Nephron progenitor cell (in vitro differentiated cells): ENCODE measurements at regions not wholly inside any gene's neighbourhood (a gene's known extent, or its start where the extent isn't known, plus 50 kb on each side); places are given as distances from the start of the nearest gene placed in this dataset.

ENCODE experiments used
- DNase-seq: peaks from one replicate; pipeline ENCODE4 v3.0.0; 2021
- H3K27ac Mint-ChIP-seq: 2 replicates; pipeline ENCODE4 v1.8.0; 2021; ENCODE audit warnings: mild to moderate bottlenecking, moderate library complexity, mixed read lengths
- H3K27me3 Mint-ChIP-seq: 2 replicates; pipeline ENCODE4 v1.8.0; 2021; ENCODE audit warnings: mild to moderate bottlenecking, low read depth, mixed read lengths; ENCODE audit not compliant: poor library complexity
- H3K36me3 Mint-ChIP-seq: 2 replicates; pipeline ENCODE4 v1.8.0; 2021; ENCODE audit warnings: low read depth, mixed read lengths
- H3K4me1 Mint-ChIP-seq: 2 replicates; pipeline ENCODE4 v1.8.0; 2021; ENCODE audit warnings: mixed read lengths
- H3K4me3 Mint-ChIP-seq: 2 replicates; pipeline ENCODE4 v1.8.0; 2021; ENCODE audit warnings: mild to moderate bottlenecking, moderate library complexity, mixed read lengths
- H3K9me3 Mint-ChIP-seq: 2 replicates; pipeline ENCODE4 v1.8.0; 2021; ENCODE audit warnings: mild to moderate bottlenecking, moderate library complexity, mixed read lengths
- CTCF ChIP-seq: fragments of 200-600 bp; sonication (generic); IDR thresholded peaks from 2 replicates; pipeline ENCODE4 v1.5.0; 2021; ENCODE audit warnings: antibody characterized with exemption

GRCh38 chr9:21668516-21668915, 133.9 kb upstream of the MTAP start:
- Mint-ChIP-seq H3K4me1 (peaks cover 8% of the 10 kb centered on the region), H3K9me3 (no peaks in the 10 kb centered on the region), H3K27me3 (peaks cover 5% of the 10 kb centered on the region), H3K27ac (no peak overlapping the region), H3K36me3 (no peaks in the 10 kb centered on the region), H3K4me3 (no peak overlapping the region)
- DNase-seq: no peak
- TF ChIP-seq CTCF: no peak

GRCh38 chr9:21669701-21670100, 132.7 kb upstream of the MTAP start:
- H3K4me3 Mint-ChIP-seq: no peak overlapping the region
- peaks cover 2% of the 10 kb centered on the region for H3K27me3 Mint-ChIP-seq
- peaks cover 8% of the 10 kb centered on the region for H3K4me1 Mint-ChIP-seq
- no peak for TF ChIP-seq CTCF
- H3K27ac Mint-ChIP-seq: no peak overlapping the region
- DNase-seq: no peak
- H3K36me3 Mint-ChIP-seq: no peaks in the 10 kb centered on the region
- H3K9me3 Mint-ChIP-seq: no peaks in the 10 kb centered on the region

- no peak for TF ChIP-seq CTCF
- DNase-seq: no peak
- H3K27ac Mint-ChIP-seq: no peak overlapping the region
- no peaks in the 10 kb centered on the region for H3K9me3 Mint-ChIP-seq
- H3K4me3 Mint-ChIP-seq: no peak overlapping the region
- H3K27me3 Mint-ChIP-seq: peaks cover 2% of the 10 kb centered on the region
- no peaks in the 10 kb centered on the region for H3K36me3 Mint-ChIP-seq
- H3K4me1 Mint-ChIP-seq: peaks cover 8% of the 10 kb centered on the region
Observed at GRCh38 chr9:21670374-21670773, 132.1 kb upstream of the MTAP start.

- Mint-ChIP-seq H3K4me3 (no peak overlapping the region), H3K27ac (no peak overlapping the region), H3K9me3 (no peaks in the 10 kb centered on the region), H3K36me3 (no peaks in the 10 kb centered on the region), H3K4me1 (peaks cover 8% of the 10 kb centered on the region), H3K27me3 (peaks cover 2% of the 10 kb centered on the region)
- no peak for TF ChIP-seq CTCF
- no peak for DNase-seq
Observed at GRCh38 chr9:21672140-21672539, 130.3 kb upstream of the MTAP start.

GRCh38 chr9:21672761-21673160, 129.7 kb upstream of the MTAP start:
- H3K27ac Mint-ChIP-seq: no peak overlapping the region
- no peak for TF ChIP-seq CTCF

GRCh38 chr9:21674894-21675293, 127.5 kb upstream of the MTAP start:
- Mint-ChIP-seq H3K4me1 (peaks cover 8% of the 10 kb centered on the region), H3K36me3 (no peaks in the 10 kb centered on the region), H3K4me3 (no peak overlapping the region), H3K27me3 (peaks cover 5% of the 10 kb centered on the region), H3K27ac (no peak overlapping the region), H3K9me3 (no peaks in the 10 kb centered on the region)
- no peak for TF ChIP-seq CTCF
- DNase-seq: no peak

More at GRCh38 chr9:21672761-21673160, 129.7 kb upstream of the MTAP start:
- H3K4me1 Mint-ChIP-seq: peaks cover 8% of the 10 kb centered on the region
- H3K36me3 Mint-ChIP-seq: no peaks in the 10 kb centered on the region
- H3K9me3 Mint-ChIP-seq: no peaks in the 10 kb centered on the region
- DNase-seq: no peak
- H3K4me3 Mint-ChIP-seq: no peak overlapping the region
- peaks cover 2% of the 10 kb centered on the region for H3K27me3 Mint-ChIP-seq
